ENCODE measurements at regions not wholly inside any gene's neighbourhood (a gene's known extent, or its start where the extent isn't known, plus 50 kb on each side); places are given as distances from the start of the nearest gene placed in this dataset.
"Not testable (repeated sequence)": the region's sequence is repeated elsewhere in the genome, so short reads cannot be mapped to it uniquely, and the experiment has no call there.

DNA sequence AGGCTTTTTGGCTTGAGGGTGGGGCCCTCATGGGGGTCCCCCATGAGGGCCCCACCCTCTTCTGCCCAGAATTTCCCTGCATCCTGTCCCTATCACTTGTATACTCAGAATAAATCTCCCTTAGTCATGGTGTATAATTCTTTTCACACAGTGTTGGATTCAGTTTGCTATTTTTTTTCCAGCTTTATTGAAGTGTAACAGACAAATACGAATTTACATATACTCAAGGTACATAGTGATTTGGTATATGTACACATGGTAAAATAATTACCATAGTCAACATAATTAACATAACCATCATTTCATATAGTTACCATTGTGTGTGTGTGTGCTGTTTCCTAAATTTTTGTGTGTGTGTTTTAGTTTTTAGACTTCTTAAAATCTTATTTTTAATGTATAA, 289.4 kb downstream of the CNTNAP3B start:
- DNase-seq (ENCODE audit: low read depth in 2 of 2, low spot score in 1 of 2): not testable (repeated sequence)

DNA sequence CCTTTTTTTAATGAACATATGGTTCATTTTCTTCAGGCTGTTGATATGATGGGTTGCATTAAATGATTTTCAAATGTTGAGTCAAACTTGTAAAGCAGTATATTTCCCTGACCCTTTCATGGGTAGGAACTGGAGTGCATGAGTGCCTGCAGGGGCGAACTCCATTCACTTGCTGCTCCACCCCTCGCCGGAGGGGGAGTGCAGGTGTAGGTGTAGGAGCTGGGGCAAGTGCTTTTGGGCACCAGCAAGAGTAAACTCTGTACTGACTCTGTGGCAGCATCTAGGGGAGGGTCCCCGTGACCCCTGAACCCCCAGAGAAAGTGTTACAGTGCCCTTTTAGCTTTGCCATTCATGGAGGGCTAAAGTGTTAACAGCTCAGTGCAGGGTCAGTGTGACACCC, 290.3 kb downstream of the CNTNAP3B start:
- DNase-seq (ENCODE audit: low read depth in 2 of 2, low spot score in 1 of 2): not testable (repeated sequence)

DNA sequence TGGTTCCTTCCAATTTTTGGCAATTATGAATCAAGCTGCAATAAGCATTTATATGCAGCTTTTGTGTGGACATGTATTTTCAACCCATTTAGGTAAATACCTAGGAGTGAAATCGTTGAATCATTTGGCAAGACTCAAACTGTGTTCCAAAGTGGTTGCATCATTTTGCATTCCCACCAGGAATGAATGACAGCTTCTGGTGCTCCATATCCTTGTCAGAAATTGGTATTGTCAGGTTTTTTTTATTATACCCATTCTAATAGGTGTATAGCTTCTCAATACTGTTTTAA, 290.7 kb downstream of the CNTNAP3B start:
- DNase-seq (ENCODE audit: low read depth in 2 of 2, low spot score in 1 of 2): not testable (repeated sequence)

DNA sequence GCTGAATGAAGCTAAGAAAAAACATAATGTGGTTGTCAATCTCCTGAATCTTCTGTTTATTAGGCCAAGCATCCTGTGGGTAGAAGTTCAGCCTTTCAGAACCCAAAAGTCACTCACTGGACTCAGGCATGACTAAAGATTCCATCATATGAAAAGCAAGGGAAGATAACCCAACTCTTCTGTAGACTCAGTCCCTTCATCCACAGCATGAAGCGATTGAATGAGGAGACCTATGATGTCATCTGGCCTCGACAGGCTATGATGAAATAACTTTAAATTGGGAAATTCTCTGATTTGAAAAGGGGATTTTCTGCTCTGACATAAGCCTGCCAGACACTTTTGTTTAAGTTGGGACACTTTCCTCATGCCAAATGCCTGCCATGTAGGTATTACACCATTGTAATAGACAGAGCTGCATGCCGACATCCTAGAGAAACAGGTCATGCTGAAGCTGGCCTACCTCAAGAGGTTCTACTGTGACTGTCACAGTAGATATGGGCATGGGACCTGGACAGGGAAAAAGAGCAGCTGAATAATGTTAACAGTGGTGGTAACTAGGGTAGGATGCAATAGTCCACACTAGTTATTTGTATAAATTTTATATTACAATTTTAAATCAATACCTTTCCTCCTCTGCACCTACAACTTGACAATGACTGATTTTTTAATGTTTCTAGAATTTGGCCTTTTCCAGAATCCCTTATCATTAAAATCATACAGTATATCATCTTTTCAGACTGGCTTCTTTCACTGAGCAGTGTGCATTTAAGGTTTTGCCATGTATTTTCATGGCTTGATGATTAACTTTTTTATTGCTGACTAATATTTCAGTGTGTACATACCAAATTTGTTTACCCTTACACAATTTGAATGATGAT, 291.3 kb downstream of the CNTNAP3B start:
- not testable (repeated sequence) for DNase-seq (ENCODE audit: low read depth in 2 of 2, low spot score in 1 of 2)

DNA sequence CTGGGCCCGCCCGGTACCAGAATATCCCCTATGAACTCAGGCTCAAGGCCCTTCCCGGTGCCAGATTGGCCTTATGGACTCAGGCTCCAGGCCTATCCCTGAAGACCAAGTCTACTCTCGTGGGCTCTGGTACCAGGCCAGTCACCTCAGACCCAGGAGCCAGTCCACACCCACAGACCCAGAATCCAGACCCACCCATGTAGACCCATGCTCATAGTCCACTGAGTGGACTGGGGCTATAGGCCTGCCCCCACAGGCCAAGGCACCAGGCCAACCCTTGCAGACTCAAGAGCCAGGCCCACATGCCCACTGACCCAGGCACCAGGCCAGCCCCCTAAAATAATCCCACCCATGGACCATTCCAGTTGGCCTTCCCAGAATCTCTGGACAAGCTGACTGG, 296.1 kb downstream of the CNTNAP3B start:
- DNase-seq (ENCODE audit: low read depth in 2 of 2, low spot score in 1 of 2): not testable (repeated sequence)

DNA sequence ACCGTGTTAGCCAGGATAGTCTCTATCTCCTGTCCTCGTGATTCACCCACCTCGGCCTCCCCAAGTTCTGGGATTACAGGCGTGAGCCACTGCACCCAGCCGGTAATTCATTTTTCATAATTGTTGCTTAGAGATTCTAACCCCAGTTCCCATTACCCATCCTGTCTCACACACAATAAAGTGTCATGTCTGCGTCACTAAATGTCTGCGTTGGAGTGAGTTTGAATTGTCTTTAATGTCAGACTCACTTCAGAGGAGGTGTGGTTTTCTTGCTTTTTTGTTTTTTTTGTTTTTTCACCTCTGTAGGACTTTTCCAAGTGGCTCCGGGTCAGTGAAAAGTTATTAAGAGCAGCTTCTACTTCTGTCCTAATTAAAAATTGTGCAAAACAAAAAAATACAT, 304.5 kb downstream of the CNTNAP3B start:
- not testable (repeated sequence) for DNase-seq (ENCODE audit: low read depth in 2 of 2, low spot score in 1 of 2)

DNA sequence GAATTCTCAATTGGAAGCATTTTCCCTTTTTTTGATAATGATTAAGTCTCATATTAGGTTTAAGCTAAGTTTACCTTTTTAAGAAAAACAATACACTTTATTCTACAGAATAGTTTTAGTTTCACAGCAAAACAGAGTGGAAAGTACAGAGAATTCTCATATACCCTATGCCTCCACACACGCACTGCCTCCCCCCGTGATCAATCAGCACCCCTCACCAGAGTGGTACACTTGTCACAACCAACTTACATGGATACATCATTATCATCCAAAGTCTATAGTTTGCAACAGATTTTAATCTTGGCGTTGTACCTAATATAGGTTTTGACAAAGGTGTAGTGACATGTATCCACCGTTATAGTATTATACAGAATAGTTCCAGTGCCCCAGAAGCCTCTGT, 326.5 kb downstream of the CNTNAP3B start:
- DNase-seq (ENCODE audit: low read depth in 2 of 2, low spot score in 1 of 2): not testable (repeated sequence)

DNA sequence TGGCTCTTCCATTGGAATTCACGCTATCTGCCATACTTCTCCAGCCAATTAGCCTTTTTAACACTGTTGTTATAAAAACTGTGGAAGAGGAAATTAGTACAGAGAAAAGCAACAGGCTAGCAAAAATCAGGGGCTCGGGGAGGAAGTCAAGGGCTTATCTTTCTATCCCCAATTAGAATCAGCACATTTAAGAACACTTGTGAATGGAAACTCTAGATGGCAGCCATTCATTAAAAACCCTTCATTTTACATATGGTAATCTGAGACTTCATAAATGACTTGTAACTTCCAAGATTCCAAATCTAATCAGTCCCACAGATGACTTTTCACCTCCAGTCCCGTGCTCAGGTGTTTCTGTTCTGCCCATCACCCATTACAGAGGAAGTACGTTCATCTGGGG, 330.5 kb downstream of the CNTNAP3B start:
- DNase-seq (ENCODE audit: low read depth in 2 of 2, low spot score in 1 of 2): not testable (repeated sequence)

DNA sequence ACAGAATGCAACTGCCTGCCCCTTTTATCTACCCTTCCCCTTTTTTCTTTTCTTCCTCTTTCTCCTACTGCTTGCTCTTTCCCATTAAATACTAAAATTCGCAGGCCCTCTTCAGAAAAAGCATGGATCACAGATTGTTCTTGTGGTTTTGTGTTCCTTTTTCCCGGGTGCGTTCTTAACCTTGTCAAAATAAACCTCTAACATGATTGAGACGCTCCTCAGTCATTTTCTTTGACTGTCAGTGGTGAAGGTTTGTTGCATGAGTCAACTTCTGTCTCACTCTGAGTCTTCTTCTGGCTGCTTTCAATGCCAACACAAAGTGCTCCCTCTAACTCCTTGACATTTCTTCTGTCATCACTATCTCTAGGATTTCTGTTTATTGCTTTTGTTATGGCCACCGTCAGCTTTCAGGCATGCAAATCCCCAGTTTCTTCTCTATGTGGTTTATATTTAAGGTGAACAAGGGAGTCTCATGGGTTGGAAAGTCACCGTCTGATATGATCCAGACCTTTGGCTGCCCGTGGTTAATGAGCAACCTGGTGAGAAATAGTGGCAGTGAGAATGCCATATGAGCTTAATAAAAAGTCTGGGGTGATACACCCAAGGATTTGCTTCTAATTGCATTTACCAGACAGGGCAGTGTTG, 338.4 kb downstream of the CNTNAP3B start:
- DNase-seq (ENCODE audit: low read depth in 2 of 2, low spot score in 1 of 2): not testable (repeated sequence)

DNA sequence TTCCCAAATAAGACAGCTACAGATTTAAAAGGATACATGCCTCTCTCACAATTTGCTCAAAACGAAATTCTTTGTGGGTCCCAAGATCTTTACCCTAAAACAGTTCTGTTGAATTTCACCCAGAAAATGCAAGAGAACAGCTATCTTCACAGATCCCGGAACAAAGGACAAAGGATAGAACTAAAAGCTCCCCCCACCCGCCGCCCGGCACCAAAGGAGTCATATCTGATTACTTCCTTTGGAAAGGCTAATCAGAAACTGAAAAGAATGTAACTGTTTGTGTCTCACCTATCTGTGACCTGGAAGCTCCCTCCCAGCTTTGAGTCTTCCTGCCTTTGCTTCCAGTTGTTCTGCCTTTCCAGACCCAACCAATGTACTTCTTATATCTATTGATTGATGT, 339.2 kb downstream of the CNTNAP3B start:
- not testable (repeated sequence) for DNase-seq (ENCODE audit: low read depth in 2 of 2, low spot score in 1 of 2)

DNA sequence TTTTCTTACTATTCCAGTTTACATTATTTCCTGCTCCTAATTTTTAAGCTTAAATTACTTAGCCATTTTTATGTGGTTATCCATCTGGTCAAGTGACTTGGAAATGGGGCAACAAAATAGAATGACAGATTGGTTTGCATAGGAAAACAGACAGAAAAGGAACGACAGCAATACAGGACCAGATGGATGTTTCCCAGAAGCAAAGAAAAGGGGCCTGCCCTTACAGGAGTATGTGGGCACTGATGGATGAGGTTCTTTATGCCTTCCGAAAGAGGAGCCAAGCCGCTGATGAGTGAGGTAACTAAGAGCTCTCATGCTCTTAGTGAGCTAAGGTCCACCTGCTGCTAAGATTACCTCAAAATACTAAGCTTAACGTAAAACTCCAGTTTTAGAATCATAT, 339.8 kb downstream of the CNTNAP3B start:
- not testable (repeated sequence) for DNase-seq (ENCODE audit: low read depth in 2 of 2, low spot score in 1 of 2)

DNA sequence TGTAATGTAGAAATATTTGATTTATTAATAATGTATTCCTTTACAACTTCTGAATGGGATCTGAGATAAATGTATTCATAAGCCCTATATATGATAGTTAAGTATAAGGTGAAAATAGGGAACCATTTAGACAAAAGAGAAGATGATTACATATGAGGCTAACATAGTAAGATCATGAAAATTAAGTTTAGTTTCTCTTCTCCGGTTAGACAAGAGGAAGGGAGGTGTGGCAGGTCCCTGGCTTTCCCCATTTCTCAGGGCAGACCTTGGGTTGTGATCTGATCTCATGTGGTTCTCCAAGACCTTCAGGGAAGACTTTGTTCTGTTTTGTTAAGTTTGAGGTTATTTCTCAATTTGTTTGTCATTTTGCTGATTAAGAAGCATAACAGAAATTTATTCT, 341.3 kb downstream of the CNTNAP3B start:
- DNase-seq (ENCODE audit: low read depth in 2 of 2, low spot score in 1 of 2): not testable (repeated sequence)

DNA sequence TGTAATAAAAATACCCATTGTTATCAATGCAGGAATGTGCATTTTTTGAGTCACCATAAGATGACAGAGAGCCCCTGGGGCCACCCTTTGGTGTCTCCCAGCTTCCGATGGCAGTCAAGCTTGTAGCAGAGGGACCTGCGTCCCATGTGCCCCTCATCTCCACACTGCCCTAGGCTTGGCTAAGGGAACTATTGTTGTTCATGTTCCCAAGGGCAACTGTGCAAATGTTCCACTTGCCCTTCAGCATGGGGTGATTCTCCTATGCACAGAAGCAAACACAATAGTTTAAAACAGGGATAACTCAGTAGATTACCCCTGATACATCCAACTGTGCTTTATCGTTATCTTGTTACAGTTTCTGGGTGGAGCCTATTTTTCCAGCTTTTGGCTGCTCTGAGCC, 342.0 kb downstream of the CNTNAP3B start:
- not testable (repeated sequence) for DNase-seq (ENCODE audit: low read depth in 2 of 2, low spot score in 1 of 2)

DNA sequence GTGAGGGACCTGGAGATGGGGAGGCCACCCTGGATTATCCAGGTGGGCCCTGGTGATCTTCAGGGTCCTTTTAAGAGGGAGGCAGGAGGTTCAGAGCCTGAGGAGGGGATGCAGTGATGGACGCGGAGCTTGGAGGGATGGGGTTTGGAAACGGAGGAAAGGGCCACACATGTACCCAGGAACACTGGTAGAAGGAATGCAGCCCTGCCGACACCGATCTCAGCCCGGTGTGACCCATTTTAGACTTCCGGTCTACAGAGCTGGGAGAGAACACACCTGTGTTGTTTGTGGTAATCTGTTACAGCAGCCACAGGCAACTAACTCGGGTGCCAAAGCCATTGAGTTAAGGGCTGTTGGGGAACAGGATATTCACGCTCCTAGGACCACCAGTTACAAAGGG, 345.2 kb downstream of the CNTNAP3B start:
- DNase-seq (ENCODE audit: low read depth in 2 of 2, low spot score in 1 of 2): not testable (repeated sequence)

DNA sequence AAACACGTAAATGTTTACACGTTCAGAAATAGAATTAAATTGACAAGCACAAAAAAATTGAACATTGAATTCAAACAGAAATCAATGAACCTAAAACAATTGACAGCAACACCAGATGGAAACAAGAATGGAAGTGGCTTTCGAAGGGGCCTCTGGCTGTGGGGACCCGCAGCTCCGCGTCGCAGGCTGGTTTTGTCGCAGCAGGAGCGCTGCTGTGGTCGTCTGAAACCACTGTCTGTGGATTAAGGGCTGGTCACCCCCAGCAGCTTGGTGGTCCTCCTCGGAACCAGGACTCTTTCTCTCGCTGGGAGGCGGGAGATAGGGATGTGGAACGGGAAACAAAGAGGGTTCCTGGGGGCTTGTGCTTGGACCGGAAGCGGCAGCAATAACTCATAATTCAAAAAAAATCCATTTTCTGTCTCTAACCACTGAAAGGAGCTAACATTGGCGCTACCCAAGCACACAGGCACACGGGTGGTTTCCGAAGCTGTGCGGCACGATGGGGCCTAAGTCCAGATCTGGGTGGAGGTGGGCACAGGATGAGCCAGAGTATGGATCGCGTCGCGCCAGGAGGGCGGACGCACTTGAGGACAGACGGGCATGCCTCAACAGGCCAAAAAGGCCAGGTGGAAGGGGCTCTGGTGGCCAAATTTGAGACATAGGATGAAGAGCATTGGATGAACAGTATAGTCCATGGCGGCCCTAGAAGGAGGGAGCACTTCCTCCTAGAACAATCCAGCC, 346.0 kb downstream of the CNTNAP3B start:
- DNase-seq (ENCODE audit: low read depth in 2 of 2, low spot score in 1 of 2): not testable (repeated sequence)

DNA sequence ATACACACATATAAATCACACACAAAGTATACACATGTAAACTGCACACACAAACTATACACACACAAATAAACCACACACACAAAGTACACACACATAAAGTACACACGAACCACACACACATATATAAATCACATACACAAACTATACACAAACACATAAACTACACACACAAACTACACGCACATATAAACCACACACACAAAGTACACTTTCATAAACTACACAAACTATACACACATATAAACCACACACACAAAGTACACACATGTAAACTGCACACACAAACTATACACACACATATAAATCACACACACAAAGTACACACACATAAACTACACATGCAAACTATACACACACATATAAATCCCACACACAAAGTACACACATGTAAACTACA, 347.3 kb downstream of the CNTNAP3B start:
- not testable (repeated sequence) for DNase-seq (ENCODE audit: low read depth in 2 of 2, low spot score in 1 of 2)

DNA sequence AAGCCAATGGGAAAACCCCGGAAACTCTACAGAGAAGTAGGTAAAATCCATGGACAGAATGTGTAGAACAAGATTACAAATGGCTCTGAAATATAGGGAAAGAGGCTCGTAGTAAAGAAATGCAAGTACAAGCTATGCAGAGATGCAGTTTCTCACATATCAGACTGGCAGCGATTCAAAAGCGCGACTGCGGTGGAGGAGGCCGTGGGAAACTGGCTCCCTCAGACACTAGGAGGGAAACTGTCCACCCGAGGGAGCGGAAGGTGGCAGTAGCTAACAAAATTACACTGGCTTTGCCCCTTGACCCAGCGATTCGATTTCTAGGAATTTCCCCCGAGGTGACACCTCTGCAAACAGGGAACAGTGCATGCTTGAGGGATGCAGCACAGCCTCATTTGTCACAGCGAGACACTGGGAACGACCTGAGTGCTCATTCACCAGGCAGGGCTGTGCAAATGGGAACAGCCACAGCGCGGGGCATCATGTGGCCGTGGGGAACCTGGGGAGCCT, 349.3 kb downstream of the CNTNAP3B start:
- not testable (repeated sequence) for DNase-seq (ENCODE audit: low read depth in 2 of 2, low spot score in 1 of 2)

DNA sequence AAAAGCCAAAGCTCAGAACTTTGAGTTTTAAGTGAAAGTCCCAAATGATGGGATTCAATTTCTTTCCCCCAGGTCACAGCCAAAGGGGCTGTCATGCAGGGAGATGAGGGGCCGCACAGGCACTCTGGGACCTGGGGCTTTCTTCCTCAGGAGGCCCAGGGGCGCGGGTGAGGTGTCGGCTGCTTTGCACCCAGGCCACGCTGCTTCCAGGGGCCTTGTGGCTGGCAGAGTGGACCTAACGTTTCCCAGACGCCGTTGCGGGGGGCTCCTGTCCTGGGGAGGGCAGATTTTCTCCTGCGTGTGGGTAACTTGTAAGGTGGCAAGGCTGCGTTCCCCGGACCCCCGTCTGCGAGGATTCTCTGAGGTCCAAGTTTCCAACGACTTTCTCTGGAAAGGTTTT, 350.0 kb downstream of the CNTNAP3B start:
- not testable (repeated sequence) for DNase-seq (ENCODE audit: low read depth in 2 of 2, low spot score in 1 of 2)

DNA sequence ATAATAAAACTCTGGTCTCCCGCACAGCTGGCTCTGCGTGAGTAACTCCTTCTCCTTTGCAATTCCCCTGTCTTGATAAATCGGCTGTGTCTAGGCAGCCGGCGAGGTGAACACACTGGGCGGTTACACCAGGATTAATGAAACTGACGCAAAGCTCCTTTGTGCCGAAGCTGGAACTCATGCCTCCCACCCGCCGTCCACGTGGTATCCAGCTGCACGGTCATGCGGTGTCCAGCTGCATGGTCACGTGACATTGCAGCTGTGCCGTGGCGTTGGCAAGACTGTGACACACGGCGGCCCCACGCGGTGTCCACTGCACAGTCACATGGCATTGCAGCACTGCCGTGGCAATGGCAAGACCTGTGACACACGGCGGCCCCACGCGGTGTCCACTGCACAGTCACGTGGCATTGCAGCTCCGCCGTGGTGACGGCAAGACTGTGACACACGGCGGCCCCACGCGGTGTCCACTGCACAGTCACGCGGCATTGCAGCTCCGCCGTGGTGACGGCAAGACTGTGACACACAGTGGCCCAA, 350.6 kb downstream of the CNTNAP3B start:
- DNase-seq (ENCODE audit: low read depth in 2 of 2, low spot score in 1 of 2): not testable (repeated sequence)

DNA sequence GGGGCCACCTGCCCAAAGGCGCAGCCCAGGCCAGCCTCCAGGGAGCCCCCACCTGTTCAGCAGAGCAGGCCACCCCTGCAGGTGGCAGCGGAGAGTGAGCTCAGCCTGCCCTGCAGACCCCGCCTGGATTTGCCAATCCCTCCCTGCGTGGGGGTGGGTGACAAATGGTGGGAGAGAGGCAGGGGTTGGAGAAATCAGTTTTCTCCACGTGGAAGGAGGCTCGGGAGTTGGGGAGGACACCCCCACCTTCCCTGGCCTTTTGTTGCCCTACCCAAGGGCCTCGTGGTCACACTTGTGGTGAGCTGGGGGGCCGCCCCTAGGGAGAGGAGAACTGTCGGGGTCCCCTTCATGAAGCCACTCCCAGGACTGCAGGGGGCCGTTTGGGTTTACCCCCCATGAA, 351.7 kb downstream of the CNTNAP3B start:
- DNase-seq (ENCODE audit: low read depth in 2 of 2, low spot score in 1 of 2): not testable (repeated sequence)

DNA sequence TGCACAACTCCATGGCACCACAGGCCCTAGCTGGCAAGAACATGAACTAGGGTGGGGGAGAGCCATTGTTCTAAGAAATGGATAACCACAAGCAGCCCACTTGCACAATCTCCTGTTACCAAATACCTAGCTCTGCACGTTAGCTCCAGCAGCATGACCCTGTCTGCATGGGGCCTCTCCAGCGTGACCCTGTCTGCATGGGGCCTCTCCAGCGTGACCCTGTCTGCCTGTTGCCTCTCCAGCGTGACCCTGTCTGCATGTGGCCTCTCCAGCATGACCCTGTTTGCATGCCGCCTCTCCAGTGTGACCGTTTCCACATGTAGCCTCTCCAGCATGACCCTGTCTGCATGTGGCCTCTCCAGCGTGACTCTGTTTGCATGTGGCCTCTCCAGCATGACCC, 356.7 kb downstream of the CNTNAP3B start:
- not testable (repeated sequence) for DNase-seq (ENCODE audit: low read depth in 2 of 2, low spot score in 1 of 2)

Measured in stimulated activated CD8-positive, alpha-beta memory T cell treated with anti-CD3 and anti-CD28 coated beads, Interleukin-4, amount 100 ng/mL, for 4 hours (primary cell).